Activated naive CD4-positive, alpha-beta T cell treated with anti-CD3 and anti-CD28 coated beads, Interleukin-2, amount 10 ng/mL, durations not matched to agents 7 days and 5 days (primary cell): ENCODE measurements at regions not wholly inside any gene's neighbourhood (a gene's known extent, or its start where the extent isn't known, plus 50 kb on each side); places are given as distances from the start of the nearest gene placed in this dataset.

ENCODE experiments used
- CTCF ChIA-PET: fragments of 350-600 bp; sonication (Branson Sonifier 250); formaldehyde crosslinking; loops from one replicate; lab custom pipeline; 2021; ENCODE audit warnings: antibody characterized with exemption; lab: Charles Lee
- DNase-seq: peaks from one replicate; pipeline ENCODE4 v3.0.0-alpha.2; 2020
- H3K27ac Mint-ChIP-seq: one replicate; pipeline ENCODE4 v1.8.0; 2021; ENCODE audit warnings: mild to moderate bottlenecking, moderate library complexity, mixed read lengths
- H3K27me3 Mint-ChIP-seq: one replicate; pipeline ENCODE4 v1.8.0; 2021; ENCODE audit warnings: mild to moderate bottlenecking, mixed read lengths
- H3K36me3 Mint-ChIP-seq: one replicate; pipeline ENCODE4 v1.8.0; 2021; ENCODE audit warnings: mixed read lengths
- H3K4me1 Mint-ChIP-seq: one replicate; pipeline ENCODE4 v1.8.0; 2021; ENCODE audit warnings: mixed read lengths
- H3K4me3 Mint-ChIP-seq: one replicate; pipeline ENCODE4 v1.8.0; 2021; ENCODE audit warnings: mild to moderate bottlenecking, moderate library complexity, mixed read lengths
- H3K9me3 Mint-ChIP-seq: one replicate; pipeline ENCODE4 v1.8.0; 2021; ENCODE audit warnings: mixed read lengths

GRCh38 chr3:151935446-151935845, 62.0 kb downstream of the SUCNR1 start:
- Mint-ChIP-seq H3K27me3 (no peaks in the 10 kb centered on the region), H3K4me3 (no peak overlapping the region), H3K4me1 (no peaks in the 10 kb centered on the region), H3K27ac (no peak overlapping the region), H3K9me3 (no peaks in the 10 kb centered on the region), H3K36me3 (no peaks in the 10 kb centered on the region)
- no peak for DNase-seq
- CTCF ChIA-PET = no interaction called here

GRCh38 chr3:151940481-151940880, 67.0 kb downstream of the SUCNR1 start:
- Mint-ChIP-seq H3K4me1 (no peaks in the 10 kb centered on the region), H3K9me3 (no peaks in the 10 kb centered on the region), H3K36me3 (no peaks in the 10 kb centered on the region), H3K4me3 (no peak overlapping the region), H3K27ac (no peak overlapping the region), H3K27me3 (no peaks in the 10 kb centered on the region)
- CTCF ChIA-PET = no interaction called here
- DNase-seq = no peak

DNA sequence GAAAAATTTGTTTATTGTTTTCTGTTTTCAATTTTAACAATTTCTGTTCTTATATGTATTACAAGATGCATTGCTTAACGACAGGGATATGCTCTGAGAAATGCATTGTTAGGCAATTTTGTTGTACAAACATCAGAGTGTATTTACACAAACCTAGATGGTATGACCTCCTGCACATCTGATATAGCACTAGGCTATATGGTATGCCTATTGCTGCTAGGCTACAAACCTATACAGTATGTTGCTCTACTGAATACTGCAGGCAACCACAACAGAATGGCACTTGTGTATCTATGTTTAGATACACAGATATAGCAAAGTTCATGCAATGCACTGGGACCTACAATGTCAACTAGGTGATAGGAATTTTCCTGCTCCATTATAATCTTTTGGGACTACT, 70.1 kb downstream of the SUCNR1 start:
- DNase-seq = no peak
- Mint-ChIP-seq H3K27ac (no peak overlapping the region), H3K36me3 (no peaks in the 10 kb centered on the region), H3K9me3 (no peaks in the 10 kb centered on the region), H3K4me3 (no peak overlapping the region), H3K4me1 (no peaks in the 10 kb centered on the region), H3K27me3 (no peaks in the 10 kb centered on the region)
- CTCF ChIA-PET = no interaction called here

GRCh38 chr3:151944356-151944755, 70.9 kb downstream of the SUCNR1 start:
- Mint-ChIP-seq H3K4me1 (no peaks in the 10 kb centered on the region), H3K36me3 (no peaks in the 10 kb centered on the region), H3K27ac (no peak overlapping the region), H3K27me3 (no peaks in the 10 kb centered on the region), H3K9me3 (no peaks in the 10 kb centered on the region), H3K4me3 (no peak overlapping the region)
- no peak for DNase-seq
- CTCF ChIA-PET = no interaction called here

GRCh38 chr3:151946606-151947005, 73.2 kb downstream of the SUCNR1 start:
- H3K27me3 Mint-ChIP-seq = no peaks in the 10 kb centered on the region
- no peak for DNase-seq
- no peak overlapping the region for H3K27ac Mint-ChIP-seq
- no peaks in the 10 kb centered on the region for H3K9me3 Mint-ChIP-seq
- no peaks in the 10 kb centered on the region for H3K4me1 Mint-ChIP-seq
- CTCF ChIA-PET = no interaction called here
- no peaks in the 10 kb centered on the region for H3K36me3 Mint-ChIP-seq
- H3K4me3 Mint-ChIP-seq = no peak overlapping the region

GRCh38 chr3:151949706-151950105, 76.3 kb downstream of the SUCNR1 start:
- H3K27ac Mint-ChIP-seq = no peak overlapping the region
- CTCF ChIA-PET = interaction anchor here (0.7 kb wide), 1 partner anchor 447 kb away, joined by 3 read pairs; no protein-coding TSS in a partner anchor
- H3K9me3 Mint-ChIP-seq = no peaks in the 10 kb centered on the region
- H3K27me3 Mint-ChIP-seq = peaks cover 7% of the 10 kb centered on the region
- no peak for DNase-seq
- no peaks in the 10 kb centered on the region for H3K36me3 Mint-ChIP-seq
- H3K4me1 Mint-ChIP-seq = no peaks in the 10 kb centered on the region
- no peak overlapping the region for H3K4me3 Mint-ChIP-seq

- no peak overlapping the region for H3K4me3 Mint-ChIP-seq
- no peaks in the 10 kb centered on the region for H3K9me3 Mint-ChIP-seq
- DNase-seq = no peak
- CTCF ChIA-PET = no interaction called here
- no peaks in the 10 kb centered on the region for H3K4me1 Mint-ChIP-seq
- no peaks in the 10 kb centered on the region for H3K36me3 Mint-ChIP-seq
- H3K27me3 Mint-ChIP-seq = peaks cover 10% of the 10 kb centered on the region
- no peak overlapping the region for H3K27ac Mint-ChIP-seq
Measured at GRCh38 chr3:151955356-151955755, 81.9 kb downstream of the SUCNR1 start.

DNA sequence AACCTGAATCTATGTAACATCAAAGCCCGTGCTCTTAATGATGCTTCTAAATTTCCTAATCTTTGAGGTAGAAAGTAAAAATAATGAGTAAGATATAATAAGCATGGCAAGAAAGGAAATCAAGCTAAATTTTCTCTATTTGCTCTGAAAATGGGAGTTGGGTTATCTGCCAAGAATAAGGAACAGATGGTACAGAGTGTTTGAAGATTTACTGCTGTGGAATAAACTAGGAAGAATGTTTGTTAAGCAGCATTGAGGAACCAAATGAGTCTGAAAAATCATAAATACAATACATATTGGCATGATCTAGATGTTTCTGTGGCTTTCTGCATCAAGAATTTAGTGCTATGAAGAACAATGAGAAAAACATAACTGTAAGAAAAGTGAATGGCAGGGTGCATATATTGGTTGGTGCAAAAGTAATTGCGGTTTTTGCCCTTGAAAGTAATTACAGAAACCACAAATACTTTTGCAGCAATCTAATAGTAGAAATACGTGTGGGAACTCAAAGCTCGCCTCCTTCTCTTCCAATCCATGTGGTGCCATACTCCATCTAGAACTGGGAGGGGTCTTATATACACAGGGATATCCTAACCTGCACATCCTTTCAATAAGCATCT, 87.6 kb downstream of the SUCNR1 start:
- H3K4me1 Mint-ChIP-seq = no peaks in the 10 kb centered on the region

DNA sequence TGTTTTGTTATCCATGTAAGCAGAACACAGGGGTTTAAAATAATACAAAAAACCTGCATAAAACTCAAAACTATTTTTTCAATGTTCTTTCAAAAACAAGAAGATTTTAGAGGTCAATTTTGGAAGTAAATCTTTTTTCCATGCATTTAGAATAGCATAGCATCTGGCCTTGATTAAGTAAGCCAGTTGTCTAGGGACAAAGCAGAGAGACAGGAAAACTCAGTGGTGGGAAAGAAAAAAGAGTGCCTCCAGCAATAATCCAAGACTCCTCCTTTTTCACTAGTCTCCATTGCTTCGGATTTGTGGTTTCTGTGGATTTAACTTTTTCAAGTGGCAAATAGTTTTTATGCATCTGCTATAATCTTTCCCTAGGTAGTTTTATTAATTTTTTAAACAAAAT, 88.9 kb downstream of the SUCNR1 start:
- DNase-seq = no peak
- no peak overlapping the region for H3K4me3 Mint-ChIP-seq
- no peaks in the 10 kb centered on the region for H3K4me1 Mint-ChIP-seq
- CTCF ChIA-PET = no interaction called here
- H3K27me3 Mint-ChIP-seq = peaks cover 4% of the 10 kb centered on the region
- H3K9me3 Mint-ChIP-seq = no peaks in the 10 kb centered on the region
- H3K36me3 Mint-ChIP-seq = no peaks in the 10 kb centered on the region
- H3K27ac Mint-ChIP-seq = no peak overlapping the region

More for the DNA sequence above, 87.6 kb downstream of the SUCNR1 start:
- Mint-ChIP-seq H3K9me3 (no peaks in the 10 kb centered on the region), H3K27ac (no peak overlapping the region), H3K4me3 (no peak overlapping the region), H3K27me3 (peaks cover 4% of the 10 kb centered on the region), H3K36me3 (no peaks in the 10 kb centered on the region)
- CTCF ChIA-PET = no interaction called here
- DNase-seq = no peak

DNA sequence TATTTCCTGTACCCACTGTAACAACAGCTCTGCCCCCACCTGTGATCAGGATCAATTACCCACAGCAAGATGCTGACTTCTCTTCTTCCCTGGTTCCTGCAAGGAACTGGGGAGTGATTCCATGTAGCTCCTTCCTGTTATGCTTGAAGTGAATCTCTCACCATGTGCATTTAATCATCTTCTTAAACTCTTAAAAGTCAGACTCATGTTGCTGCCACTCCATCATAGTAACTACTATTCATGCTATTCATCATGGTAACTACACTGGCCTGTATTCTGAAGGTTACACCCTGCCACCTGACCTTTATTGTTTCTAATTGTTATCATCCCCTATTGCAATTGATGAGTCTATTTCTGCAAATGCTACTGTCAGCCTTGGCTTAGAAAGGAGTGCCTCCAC, 89.5 kb downstream of the SUCNR1 start:
- H3K27me3 Mint-ChIP-seq = peaks cover 4% of the 10 kb centered on the region
- H3K4me3 Mint-ChIP-seq = no peak overlapping the region
- H3K36me3 Mint-ChIP-seq = no peaks in the 10 kb centered on the region
- H3K27ac Mint-ChIP-seq = no peak overlapping the region
- H3K4me1 Mint-ChIP-seq = no peaks in the 10 kb centered on the region
- CTCF ChIA-PET = no interaction called here
- H3K9me3 Mint-ChIP-seq = no peaks in the 10 kb centered on the region
- no peak for DNase-seq

DNA sequence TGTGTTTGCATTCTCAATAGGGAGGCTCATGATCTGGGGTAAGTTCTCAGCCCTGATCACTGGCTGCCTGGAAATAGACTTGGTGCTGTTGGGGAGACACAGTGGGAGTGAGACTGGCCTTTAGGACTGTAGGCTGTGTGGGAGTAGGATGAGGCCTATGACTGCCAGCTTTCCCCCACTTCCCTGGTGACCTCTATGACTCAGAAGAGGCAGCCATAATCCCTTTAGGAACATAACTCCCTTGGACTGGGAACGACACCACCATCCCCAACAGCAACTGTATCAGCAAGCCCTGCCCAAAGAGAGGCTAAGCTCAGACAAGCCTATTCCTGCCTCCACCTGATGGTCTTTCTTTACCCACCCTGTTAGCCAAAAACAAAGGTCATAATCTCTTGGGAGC, 91.3 kb downstream of the SUCNR1 start:
- no peak for DNase-seq
- no peaks in the 10 kb centered on the region for H3K4me1 Mint-ChIP-seq
- H3K4me3 Mint-ChIP-seq = no peak overlapping the region
- CTCF ChIA-PET = no interaction called here
- no peak overlapping the region for H3K27ac Mint-ChIP-seq
- H3K9me3 Mint-ChIP-seq = no peaks in the 10 kb centered on the region
- H3K36me3 Mint-ChIP-seq = no peaks in the 10 kb centered on the region
- H3K27me3 Mint-ChIP-seq = peaks cover 8% of the 10 kb centered on the region

DNA sequence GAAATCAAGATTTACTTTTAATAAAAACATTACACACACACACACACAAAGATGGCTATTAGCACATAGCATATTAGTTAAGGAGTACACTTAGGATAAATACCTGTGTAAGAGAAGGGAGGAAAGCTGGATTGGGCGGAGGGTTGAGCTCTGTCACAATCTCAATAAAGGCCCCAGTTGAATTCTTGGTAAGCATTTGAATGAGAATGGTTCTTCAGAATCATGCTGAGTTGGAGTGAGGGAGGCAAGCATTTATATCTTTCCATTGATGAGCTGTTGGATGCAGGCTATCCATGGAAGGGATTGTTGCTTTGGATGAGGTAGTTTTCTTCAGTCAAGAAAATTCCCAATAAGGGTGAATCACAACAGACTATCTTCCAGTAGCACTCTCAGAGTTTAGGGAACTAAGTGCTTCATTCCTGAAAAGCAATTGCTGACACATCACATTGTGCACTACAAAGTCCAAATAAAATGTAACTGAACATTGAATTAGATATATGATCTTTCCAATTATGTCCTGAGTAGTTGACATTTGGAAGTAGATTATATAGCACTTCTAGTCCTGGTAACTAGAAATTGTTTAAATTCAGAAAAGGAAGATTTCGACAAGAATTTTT, 95.7 kb downstream of the SUCNR1 start:
- Mint-ChIP-seq H3K27ac (no peak overlapping the region), H3K4me3 (no peak overlapping the region), H3K36me3 (no peaks in the 10 kb centered on the region), H3K4me1 (no peaks in the 10 kb centered on the region), H3K27me3 (peaks cover 3% of the 10 kb centered on the region), H3K9me3 (no peaks in the 10 kb centered on the region)
- CTCF ChIA-PET = no interaction called here
- no peak for DNase-seq

DNA sequence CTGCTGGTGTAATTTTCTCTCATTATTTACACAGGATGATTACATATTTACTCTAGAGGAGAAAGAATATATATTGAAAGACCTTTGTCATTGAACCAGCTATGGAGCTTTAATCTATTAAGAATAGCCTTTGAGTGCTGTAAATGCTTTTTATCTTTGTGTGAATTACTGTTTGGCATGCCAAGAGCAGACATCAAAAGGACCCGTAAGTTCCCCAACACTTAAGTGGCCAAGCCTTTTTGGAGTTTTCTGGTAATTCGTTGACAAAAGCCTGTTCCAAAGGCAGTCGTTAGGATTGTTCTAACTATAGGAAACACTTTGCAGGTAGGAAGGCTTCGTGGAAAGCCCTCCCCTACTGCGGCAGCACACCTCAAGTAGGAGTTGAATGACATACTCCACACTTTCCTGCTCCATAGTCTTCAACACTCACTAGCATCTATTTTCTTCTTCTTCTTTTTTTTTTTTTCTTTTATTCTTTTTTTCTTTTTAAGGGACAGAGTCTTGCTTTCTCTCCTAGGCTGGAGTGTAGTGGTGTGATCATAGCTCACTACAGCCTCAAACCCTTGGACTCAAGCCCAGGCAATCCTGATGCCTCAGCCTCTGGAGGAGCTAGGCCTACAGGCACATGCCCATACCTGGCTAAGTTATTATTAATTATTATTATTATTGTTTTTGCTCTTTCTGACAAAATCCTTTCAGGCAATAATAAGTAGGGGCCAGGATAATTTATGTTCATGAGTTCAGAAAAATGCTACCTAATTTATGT, 98.6 kb downstream of the SUCNR1 start:
- H3K4me1 Mint-ChIP-seq = no peaks in the 10 kb centered on the region
- peaks cover 6% of the 10 kb centered on the region for H3K27me3 Mint-ChIP-seq
- no peak for DNase-seq
- no peaks in the 10 kb centered on the region for H3K9me3 Mint-ChIP-seq
- no peak overlapping the region for H3K4me3 Mint-ChIP-seq
- CTCF ChIA-PET = no interaction called here
- no peaks in the 10 kb centered on the region for H3K36me3 Mint-ChIP-seq
- H3K27ac Mint-ChIP-seq = no peak overlapping the region

GRCh38 chr3:151974067-151974466, 100.6 kb downstream of the SUCNR1 start:
- Mint-ChIP-seq H3K36me3 (no peaks in the 10 kb centered on the region), H3K27me3 (peaks cover 6% of the 10 kb centered on the region), H3K27ac (no peak overlapping the region), H3K4me1 (no peaks in the 10 kb centered on the region), H3K4me3 (no peak overlapping the region), H3K9me3 (no peaks in the 10 kb centered on the region)
- CTCF ChIA-PET = no interaction called here
- DNase-seq = no peak
